Naive B cell (primary cell): ENCODE measurements at regions not wholly inside any gene's neighbourhood (a gene's known extent, or its start where the extent isn't known, plus 50 kb on each side); places are given as distances from the start of the nearest gene placed in this dataset.
A peak's percentile ranks its signal among the peaks of the same experiment; 100 is the strongest.
"Not testable (repeated sequence)": the region's sequence is repeated elsewhere in the genome, so short reads cannot be mapped to it uniquely, and the experiment has no call there.

Source experiments
- ATAC-seq, 2 donors: fragments of 150-1000 bp; cut with Tn5 transposase; 2 replicates each; pipeline ENCODE4 v1.10.0; 2021; ENCODE audit warnings: low read depth in 2 of 2, mild to moderate bottlenecking in 2 of 2, moderate library complexity in 2 of 2
- DNase-seq: peaks from one replicate; pipeline ENCODE4 v3.0.0; 2022
- H3K27ac Mint-ChIP-seq, 6 donors: one replicate each; pipeline ENCODE4 v1.8.0; 2020 to 2022; ENCODE audit warnings: mild to moderate bottlenecking in 6 of 6, mixed read lengths in 6 of 6, moderate library complexity in 5 of 6, inconsistent platforms in 2 of 6
- H3K27me3 Mint-ChIP-seq, 3 donors: one replicate each; pipeline ENCODE4 v1.8.0; 2021 to 2022; ENCODE audit warnings: mixed read lengths in 3 of 3, mild to moderate bottlenecking in 1 of 3
- H3K36me3 Mint-ChIP-seq, 2 donors: one replicate each; pipeline ENCODE4 v1.8.0; 2020 to 2022; ENCODE audit warnings: mixed read lengths in 2 of 2, inconsistent platforms in 1 of 2, mild to moderate bottlenecking in 1 of 2
- H3K4me1 Mint-ChIP-seq, 3 donors: one replicate each; pipeline ENCODE4 v1.8.0; 2020 to 2022; ENCODE audit warnings: mixed read lengths in 3 of 3, inconsistent platforms in 1 of 3, mild to moderate bottlenecking in 1 of 3, moderate library complexity in 1 of 3
- H3K4me3 Mint-ChIP-seq, 8 donors: one replicate each; pipeline ENCODE4 v1.8.0; 2020 to 2022; ENCODE audit warnings: mild to moderate bottlenecking in 8 of 8, mixed read lengths in 8 of 8, moderate library complexity in 8 of 8, inconsistent platforms in 2 of 8
- H3K9me3 Mint-ChIP-seq, 7 donors: one replicate each; pipeline ENCODE4 v1.8.0; 2020 to 2022; ENCODE audit warnings: mixed read lengths in 7 of 7, mild to moderate bottlenecking in 5 of 7, inconsistent platforms in 2 of 7, moderate library complexity in 1 of 7

DNA sequence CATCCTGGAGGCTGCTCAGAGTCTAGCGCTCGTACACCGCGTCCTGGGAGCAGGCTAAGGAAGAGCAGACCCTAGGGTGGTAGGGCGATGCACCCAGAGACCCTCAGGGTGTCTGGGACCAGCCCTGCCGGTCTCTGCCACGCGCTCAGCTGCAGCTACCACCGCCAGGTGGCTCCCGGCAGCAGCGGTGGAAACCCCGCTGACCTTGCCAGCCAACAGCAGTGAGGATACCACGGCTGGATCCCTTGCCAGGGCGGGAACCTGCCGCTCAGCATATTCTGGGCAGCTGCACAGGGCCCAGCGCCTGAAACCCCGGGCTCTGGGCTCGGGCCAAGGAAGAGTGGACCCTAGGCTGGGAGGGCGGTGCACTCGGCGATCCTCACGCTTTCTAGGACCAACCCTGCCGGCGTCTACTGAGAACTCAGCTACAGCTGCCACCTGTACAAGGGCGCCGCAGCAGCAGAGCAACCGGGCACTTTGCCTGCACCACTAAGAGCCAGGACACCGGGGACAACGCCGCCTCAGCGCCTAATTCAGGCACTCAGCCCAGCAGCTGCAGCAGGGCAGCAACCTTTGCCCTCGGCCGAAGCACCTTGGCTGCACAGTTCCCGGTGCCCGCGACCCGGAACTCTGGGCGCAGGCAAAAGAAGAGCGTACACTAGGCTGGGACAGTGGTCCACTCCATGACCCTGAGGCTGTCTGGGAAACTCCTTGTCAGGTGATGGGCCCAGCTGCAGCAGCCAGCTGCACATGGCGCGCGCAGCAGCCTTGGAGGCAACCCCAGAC, 80.8 kb downstream of the POTEB2 start:
- H3K27me3 Mint-ChIP-seq, DNase-seq, H3K4me1 Mint-ChIP-seq, H3K9me3 Mint-ChIP-seq, H3K36me3 Mint-ChIP-seq, ATAC-seq, H3K27ac Mint-ChIP-seq: not testable (repeated sequence)
- H3K4me3 Mint-ChIP-seq, result peak overlapping the region in 1 of 8 donors; percentile 36

- DNase-seq, result peak; percentile 12
- not testable (repeated sequence) for H3K9me3 Mint-ChIP-seq, H3K27me3 Mint-ChIP-seq, H3K36me3 Mint-ChIP-seq, H3K27ac Mint-ChIP-seq, H3K4me1 Mint-ChIP-seq
- peak overlapping the region in 1 of 8 donors; percentile 51 for H3K4me3 Mint-ChIP-seq
- peak; percentile 23 to 40 for ATAC-seq
These were observed 82.4 kb downstream of the POTEB2 start for GRCh38 chr15:20783598-20784184.

DNA sequence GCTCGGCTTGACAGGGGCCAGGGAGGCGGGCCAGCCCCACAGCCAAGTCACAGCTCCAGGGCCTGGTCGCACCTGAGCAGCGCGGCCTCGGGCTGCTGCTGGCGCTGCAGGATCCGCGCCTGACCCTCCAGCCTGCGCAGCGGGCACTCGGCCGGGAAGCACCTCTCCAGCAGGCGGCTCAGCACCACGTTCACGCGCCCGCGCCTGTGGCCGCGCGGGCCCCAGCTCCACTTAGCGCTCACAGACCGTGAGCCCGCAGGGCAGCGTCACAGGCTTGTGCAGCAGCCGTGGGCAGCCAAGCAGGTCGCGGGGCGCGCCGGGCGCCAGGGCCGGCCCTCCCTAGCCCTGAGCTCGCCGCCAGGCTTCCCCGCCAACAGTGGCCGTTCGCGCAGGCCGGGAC, 90.7 kb downstream of the POTEB2 start:
- peak; percentile 16 to 39 for ATAC-seq

GRCh38 chr15:20767943-20768342, 98.2 kb downstream of the POTEB2 start:
- H3K4me1 Mint-ChIP-seq, H3K27me3 Mint-ChIP-seq, H3K4me3 Mint-ChIP-seq: not testable (repeated sequence)

More for the DNA sequence above, 90.7 kb downstream of the POTEB2 start:
- H3K27me3 Mint-ChIP-seq, H3K27ac Mint-ChIP-seq, H3K4me3 Mint-ChIP-seq, H3K4me1 Mint-ChIP-seq, H3K9me3 Mint-ChIP-seq, H3K36me3 Mint-ChIP-seq, DNase-seq: not testable (repeated sequence)

DNA sequence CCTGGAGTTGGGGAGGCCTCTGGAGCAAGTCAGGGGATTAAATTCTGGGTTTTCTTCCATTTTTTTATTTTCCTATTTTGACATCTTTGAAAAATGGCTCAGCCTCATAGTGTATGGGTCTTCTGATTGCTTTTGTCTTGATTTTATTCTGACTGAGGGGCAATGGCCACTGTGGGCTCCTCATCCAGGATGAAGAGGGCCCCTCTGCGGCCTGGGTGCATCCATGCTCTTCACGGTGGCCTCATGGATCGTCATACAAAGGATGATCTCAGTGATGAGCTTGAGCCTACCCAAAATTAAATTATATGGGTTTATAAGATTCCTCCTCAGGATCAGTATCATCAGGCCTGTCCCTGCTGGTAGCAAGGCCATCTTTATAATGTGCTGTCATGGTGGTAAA, 103.7 kb downstream of the POTEB2 start:
- DNase-seq, H3K27me3 Mint-ChIP-seq, H3K36me3 Mint-ChIP-seq, H3K4me1 Mint-ChIP-seq, H3K9me3 Mint-ChIP-seq, H3K27ac Mint-ChIP-seq, ATAC-seq, H3K4me3 Mint-ChIP-seq: not testable (repeated sequence)

More at GRCh38 chr15:20767943-20768342, 98.2 kb downstream of the POTEB2 start:
- H3K36me3 Mint-ChIP-seq, ATAC-seq, DNase-seq, H3K27ac Mint-ChIP-seq, H3K9me3 Mint-ChIP-seq: not testable (repeated sequence)

DNA sequence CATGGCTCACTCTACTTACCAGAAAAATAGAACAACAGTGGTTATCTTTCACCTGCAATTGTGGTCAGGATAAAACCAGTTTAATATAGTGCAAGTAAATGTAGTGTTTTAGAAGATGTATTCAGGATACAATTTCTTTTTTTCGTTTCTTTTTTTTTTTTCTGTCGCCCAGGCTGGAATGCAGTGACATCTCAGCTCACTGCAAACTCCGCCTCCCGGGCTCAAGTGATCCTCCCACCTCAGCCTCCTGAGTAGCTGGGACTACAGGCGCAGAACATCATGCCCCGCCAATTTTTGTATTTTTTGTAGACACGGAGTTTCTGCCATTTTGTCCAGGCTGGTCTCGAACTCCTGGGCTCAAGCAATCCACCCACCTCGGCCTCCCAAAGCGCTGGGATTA, 109.7 kb downstream of the POTEB2 start:
- H3K9me3 Mint-ChIP-seq, ATAC-seq, H3K27ac Mint-ChIP-seq, H3K4me1 Mint-ChIP-seq, H3K27me3 Mint-ChIP-seq, H3K36me3 Mint-ChIP-seq, DNase-seq: not testable (repeated sequence)
- H3K4me3 Mint-ChIP-seq, result peak overlapping the region in 1 of 8 donors; percentile 36

DNA sequence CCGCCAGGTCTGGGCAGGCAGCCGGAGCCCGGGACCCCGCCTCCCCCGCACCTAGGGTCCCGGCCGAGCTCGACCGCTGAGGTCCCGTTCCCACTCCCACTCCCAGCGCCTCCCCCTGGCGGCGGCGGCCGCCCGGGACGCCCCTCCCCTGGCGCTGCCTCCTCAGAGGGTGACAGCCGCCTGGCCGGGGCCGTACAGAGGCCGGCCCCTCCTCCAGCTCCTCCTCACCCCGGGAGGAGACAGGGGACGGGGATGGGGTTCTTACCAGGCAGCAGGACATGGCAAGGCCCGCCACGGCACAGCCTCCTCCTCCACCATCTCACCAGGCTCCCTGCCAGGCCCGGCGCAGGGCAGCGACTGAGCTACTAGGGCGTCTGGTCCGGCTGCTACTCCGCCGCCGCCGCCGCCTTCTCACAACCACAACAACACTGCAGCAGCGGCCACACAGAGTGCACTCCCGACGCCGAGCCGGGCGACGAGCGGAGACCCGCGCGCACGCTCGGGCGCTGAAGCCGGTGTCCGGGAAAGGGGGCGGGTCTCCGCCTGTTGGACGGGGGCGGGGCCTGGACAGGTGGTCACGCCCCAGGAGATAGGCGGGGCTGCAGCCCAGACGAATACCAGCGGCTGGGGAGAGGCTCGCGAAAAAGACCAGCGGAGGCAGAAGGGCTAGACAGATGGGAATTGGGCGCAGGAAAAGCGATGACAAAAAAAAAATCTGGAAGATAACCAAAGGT, 110.3 kb downstream of the POTEB2 start:
- H3K9me3 Mint-ChIP-seq, H3K4me1 Mint-ChIP-seq, H3K27ac Mint-ChIP-seq, H3K36me3 Mint-ChIP-seq, H3K27me3 Mint-ChIP-seq: not testable (repeated sequence)
- peak in 1 of 2 donors; percentile 40 for ATAC-seq
- peak overlapping the region in 4 of 8 donors; percentile 25 to 39 (median 32) for H3K4me3 Mint-ChIP-seq
- DNase-seq, result peak; percentile 7

DNA sequence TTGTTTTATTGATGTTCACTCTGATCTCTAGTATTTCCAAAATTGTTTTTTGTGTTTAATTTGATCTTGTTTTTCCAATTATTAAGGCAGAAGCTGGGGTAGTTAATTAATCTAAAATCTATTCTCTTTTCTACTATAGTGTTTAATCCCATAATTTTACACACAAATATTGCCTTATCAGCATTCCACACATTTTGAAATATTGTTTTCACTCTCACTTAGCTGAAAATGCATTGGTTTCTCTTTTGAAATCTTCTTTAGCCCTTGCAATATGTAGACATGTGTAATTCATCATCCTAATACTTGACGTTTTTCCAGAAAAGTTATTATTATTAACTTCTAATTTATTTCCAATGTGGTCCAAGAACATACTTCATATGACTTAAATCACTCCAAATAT, 132.6 kb downstream of the POTEB2 start:
- H3K27me3 Mint-ChIP-seq, H3K36me3 Mint-ChIP-seq, H3K9me3 Mint-ChIP-seq, DNase-seq, H3K4me3 Mint-ChIP-seq, H3K4me1 Mint-ChIP-seq, H3K27ac Mint-ChIP-seq, ATAC-seq: not testable (repeated sequence)
